AG09309 (cell line): ENCODE measurements at regions not wholly inside any gene's neighbourhood (a gene's known extent, or its start where the extent isn't known, plus 50 kb on each side); places are given as distances from the start of the nearest gene placed in this dataset.
A peak's percentile ranks its signal among the peaks of the same experiment; 100 is the strongest.

Source experiments
- DNase-seq: peaks from one replicate; pipeline ENCODE4 v3.0.0-alpha.2; 2010; ENCODE audit warnings: low read depth
- H3K4me3 ChIP-seq: 2 replicates; pipeline ENCODE4 v1.5.1; 2011; ENCODE audit warnings: mild to moderate bottlenecking, low read depth, low read length, moderate library complexity; ENCODE audit not compliant: control insufficient read depth
- TF ChIP-seq, protein P1 (sequence below): IDR thresholded peaks from 2 replicates; pipeline ENCODE4 v1.5.1; 2011; ENCODE audit warnings: mild to moderate bottlenecking, low read depth, low read length, inconsistent platforms; ENCODE audit not compliant: insufficient read depth, control insufficient read depth; ENCODE audit errors: missing control alignments

GRCh38 chr17:77884967-77885641, 73.4 kb upstream of the TNRC6C start:
- no peak for DNase-seq
- TF ChIP-seq, protein P1, sequence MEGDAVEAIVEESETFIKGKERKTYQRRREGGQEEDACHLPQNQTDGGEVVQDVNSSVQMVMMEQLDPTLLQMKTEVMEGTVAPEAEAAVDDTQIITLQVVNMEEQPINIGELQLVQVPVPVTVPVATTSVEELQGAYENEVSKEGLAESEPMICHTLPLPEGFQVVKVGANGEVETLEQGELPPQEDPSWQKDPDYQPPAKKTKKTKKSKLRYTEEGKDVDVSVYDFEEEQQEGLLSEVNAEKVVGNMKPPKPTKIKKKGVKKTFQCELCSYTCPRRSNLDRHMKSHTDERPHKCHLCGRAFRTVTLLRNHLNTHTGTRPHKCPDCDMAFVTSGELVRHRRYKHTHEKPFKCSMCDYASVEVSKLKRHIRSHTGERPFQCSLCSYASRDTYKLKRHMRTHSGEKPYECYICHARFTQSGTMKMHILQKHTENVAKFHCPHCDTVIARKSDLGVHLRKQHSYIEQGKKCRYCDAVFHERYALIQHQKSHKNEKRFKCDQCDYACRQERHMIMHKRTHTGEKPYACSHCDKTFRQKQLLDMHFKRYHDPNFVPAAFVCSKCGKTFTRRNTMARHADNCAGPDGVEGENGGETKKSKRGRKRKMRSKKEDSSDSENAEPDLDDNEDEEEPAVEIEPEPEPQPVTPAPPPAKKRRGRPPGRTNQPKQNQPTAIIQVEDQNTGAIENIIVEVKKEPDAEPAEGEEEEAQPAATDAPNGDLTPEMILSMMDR, result no peak
- H3K4me3 ChIP-seq, result no peak overlapping the region

- no peak overlapping the region for H3K4me3 ChIP-seq
- TF ChIP-seq, protein P1, result no peak
- DNase-seq, result no peak
Measured at GRCh38 chr17:77885678-77886386, 72.7 kb upstream of the TNRC6C start.

- DNase-seq, result no peak
- no peak overlapping the region for H3K4me3 ChIP-seq
- TF ChIP-seq, protein P1, result no peak
Measured at GRCh38 chr17:77886387-77886728, 72.1 kb upstream of the TNRC6C start.

GRCh38 chr17:77887110-77887463, 71.4 kb upstream of the TNRC6C start:
- DNase-seq, result no peak
- TF ChIP-seq, protein P1, result no peak

DNA sequence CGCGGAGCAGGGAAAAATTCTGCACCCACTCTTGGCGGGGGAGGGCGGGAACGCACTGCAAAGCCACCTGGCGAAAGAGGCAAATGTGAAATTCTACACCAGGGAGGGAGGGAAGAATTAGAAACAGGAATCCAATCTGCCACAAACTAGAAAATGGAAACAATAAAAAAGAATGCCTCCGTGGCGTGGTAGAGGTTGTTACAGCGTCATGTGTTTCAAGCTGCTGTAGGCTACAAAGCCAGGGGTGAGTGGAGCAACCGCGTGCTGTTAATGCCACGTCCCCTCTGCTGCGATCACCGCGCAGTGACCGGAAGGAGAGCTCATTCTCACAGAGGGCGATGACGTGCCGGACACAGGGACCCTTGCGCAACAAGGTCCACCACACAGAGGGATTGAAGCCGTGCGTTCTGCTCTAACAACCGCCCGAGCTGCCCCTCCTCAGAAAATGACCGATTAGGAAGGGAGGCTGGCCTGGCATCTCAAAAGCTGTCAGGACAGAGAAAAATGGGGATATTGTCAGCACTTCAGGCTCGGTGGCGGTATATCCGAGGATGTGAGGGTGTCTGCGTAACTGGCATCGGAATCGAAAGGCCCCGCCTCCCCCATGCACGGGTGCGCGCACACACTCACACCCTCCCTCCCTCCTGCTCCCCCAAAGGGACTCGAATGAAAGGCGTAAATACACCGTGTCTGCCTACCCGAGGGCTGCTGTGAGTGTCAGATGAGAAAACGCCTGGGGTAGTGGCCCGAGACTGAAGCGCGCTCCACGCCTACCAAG, 70.8 kb upstream of the TNRC6C start:
- TF ChIP-seq, protein P1, result no peak
- peak overlapping the region; percentile 61 for H3K4me3 ChIP-seq
- peak; percentile 59 for DNase-seq

More at GRCh38 chr17:77887110-77887463, 71.4 kb upstream of the TNRC6C start:
- H3K4me3 ChIP-seq, result no peak overlapping the region

GRCh38 chr17:77888242-77889134, 70.0 kb upstream of the TNRC6C start:
- TF ChIP-seq, protein P1, result no peak
- H3K4me3 ChIP-seq, result peak overlapping the region; percentile 61
- no peak for DNase-seq
